HG02970 (cell line): ENCODE measurements at regions not wholly inside any gene's neighbourhood (a gene's known extent, or its start where the extent isn't known, plus 50 kb on each side); places are given as distances from the start of the nearest gene placed in this dataset.
"Not testable (repeated sequence)": the region's sequence is repeated elsewhere in the genome, so short reads cannot be mapped to it uniquely, and the experiment has no call there.

Experiments
- ATAC-seq: cut with Tn5 transposase; IDR thresholded peaks from one replicate; pipeline ENCODE4 v1.9.1; 2021; ENCODE audit warnings: mild to moderate bottlenecking, moderate library complexity, moderate number of reproducible peaks; ENCODE audit not compliant: unreplicated experiment, low FRiP score

- ATAC-seq, result no peak
These were observed 317.3 kb downstream of the TAF11L14 start for GRCh38 chr5:17951392-17952169.

DNA sequence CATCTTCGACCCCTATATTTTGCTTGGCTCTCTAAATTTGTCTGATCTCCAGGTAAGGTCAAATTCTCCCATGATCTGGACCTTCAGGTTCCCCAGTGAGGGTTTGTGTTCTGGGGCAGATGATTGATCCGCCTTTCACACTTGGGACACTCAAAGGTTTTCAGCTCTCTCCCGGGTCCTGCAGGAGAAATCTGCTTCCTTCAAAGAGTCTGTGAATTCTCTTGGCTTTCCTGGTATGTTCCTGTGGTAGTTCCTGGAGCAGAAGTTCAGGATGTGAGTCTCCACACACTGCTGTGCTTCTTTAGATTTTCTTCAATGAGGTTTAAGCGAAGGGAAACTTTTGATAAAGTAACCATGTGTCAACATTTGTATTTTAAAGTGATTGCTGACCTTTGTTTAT lies 318.0 kb downstream of the TAF11L14 start:
- ATAC-seq, result no peak

DNA sequence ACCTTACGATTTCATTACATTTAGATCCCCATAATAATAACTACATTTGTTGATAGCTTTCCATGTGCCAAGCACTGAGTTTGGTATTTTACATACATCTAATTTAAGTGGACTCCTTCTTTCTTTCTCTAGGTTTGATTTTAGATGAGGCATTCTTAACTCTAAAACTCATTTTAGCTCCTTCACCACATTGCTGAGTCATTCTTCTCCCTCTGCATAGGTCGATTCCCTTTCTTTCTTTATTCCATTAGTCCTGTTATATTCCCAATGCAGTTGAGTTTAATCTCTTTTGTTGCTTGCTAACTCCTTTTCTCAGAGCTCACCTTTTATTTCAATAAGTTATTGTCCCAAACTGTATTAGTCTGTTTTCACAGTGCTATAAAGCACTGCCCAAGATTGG lies 329.8 kb downstream of the TAF11L14 start:
- no peak for ATAC-seq

DNA sequence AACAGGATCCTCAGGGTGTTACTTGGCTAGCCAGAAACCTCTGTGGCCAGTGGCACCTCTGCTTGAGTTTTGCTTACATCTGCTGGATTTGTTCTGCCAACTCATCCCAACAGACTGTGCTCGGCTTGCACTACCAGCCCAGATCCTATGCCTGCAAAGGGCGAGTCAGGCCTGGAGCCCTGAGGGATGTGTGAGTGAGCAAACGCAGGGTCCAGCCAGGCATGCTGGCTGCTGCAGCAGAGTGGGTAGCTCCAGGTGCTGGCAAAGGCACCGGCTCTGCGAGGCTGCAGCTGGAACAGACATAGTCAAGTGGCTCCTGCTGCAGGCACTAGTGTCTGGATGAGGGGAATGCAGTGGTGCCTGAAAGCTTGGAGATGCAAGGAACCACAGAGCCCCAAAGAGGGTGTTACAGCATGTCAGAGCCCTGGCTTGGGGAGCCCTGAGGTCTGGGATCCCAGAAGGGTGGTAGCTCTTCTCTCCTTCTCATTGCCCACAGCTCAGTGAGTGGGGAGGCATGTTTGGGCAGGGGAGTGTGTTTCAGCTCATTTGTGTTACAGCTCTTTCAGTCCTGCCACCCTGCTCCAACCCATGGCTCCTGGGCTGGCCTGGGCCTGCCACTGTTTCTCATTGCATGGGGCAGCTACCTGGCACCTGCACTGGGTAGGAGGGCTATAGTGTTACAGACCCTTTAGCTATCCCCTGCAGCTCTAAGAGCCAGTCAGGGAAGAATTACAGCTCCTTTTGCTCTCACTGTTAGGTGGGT lies 332.6 kb downstream of the TAF11L14 start:
- ATAC-seq, result no peak

GRCh38 chr5:17976404-17976803 lies 342.1 kb downstream of the TAF11L14 start:
- ATAC-seq, result no peak

DNA sequence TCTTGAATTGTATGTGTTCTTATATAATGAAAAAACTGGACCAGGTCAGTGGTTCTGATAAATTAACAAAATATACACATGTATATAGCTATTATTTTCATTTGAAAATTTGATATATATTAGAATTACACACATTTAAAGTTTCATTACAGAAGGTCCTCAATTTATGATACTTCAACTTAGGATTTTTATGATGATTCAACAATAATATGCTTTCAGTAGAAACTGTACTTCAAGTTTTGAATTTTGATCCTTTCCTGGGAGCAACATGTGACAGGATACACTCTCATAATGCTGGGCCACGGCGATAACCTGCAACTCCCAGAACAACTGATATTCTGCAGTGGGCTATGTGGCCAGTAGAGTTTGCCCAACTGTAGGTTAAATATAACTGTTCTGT lies 344.7 kb downstream of the TAF11L14 start:
- no peak for ATAC-seq

GRCh38 chr5:17982626-17983025 lies 348.4 kb downstream of the TAF11L14 start:
- ATAC-seq, result not testable (repeated sequence)

DNA sequence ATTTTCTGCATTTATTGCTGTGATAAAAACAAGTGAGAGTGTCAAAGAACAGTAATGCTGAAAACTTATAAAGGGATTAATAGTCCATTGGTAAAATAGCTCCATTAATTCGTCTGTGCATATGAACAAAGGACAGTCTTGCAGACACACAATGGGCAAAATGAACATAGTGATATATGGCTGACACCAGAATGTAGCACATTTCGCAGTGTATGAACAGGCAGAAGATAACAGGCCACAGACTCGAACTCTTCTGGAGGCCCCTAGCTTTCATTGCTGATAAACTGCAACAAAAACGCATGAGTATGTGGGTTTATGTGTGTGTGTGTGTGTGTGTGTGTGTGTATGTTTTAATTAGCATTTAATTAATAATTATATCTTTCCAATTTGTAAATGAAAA lies 354.8 kb downstream of the TAF11L14 start:
- ATAC-seq, result no peak

- no peak for ATAC-seq
These were observed 355.6 kb downstream of the TAF11L14 start for GRCh38 chr5:17989567-17990563.

DNA sequence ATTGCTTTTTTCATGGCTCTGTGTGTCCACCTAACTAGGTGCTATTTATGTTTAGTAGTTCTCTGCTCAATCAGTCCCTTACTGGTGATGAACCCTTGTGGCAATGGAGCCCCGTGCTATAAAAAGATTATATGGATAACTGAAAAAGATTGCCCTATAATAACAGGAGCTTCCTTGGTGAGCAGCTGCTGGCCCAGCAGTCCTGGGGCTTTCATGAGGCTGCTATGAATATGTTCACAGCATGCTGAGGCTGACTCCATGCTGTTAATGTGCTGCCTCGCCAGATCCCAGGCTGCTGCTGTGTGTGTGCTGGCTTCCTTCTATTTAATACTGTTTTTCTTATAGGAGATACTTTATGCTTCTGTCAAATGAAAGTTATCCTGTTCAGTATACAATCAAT lies 357.5 kb downstream of the TAF11L14 start:
- ATAC-seq, result no peak

GRCh38 chr5:17992291-17992690 lies 358.0 kb downstream of the TAF11L14 start:
- no peak for ATAC-seq

- ATAC-seq, result no peak
These were observed 361.7 kb downstream of the TAF11L14 start for GRCh38 chr5:17995997-17996396.

- ATAC-seq, result no peak
These were observed 365.6 kb downstream of the TAF11L14 start for GRCh38 chr5:17999858-18000257.

DNA sequence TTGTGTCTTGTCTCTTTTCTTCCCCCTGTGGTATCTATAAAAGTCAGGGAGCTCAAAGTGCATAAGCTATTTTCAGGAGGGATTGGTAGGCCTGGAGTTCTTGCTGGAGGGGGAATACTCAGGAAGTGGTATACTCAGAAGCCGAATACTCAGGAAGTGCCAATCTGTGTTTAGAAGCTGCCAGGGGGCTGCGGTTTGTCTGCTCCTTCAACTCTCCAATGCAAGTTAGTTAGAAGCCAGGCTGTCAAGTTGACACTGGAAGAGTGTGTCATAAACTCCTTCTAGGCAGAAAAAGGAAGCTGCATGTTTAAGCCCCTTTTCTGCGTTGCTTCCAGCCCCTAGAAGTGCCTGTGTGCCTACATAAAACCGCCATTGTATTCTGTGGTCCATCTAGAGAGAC lies 366.5 kb downstream of the TAF11L14 start:
- ATAC-seq, result no peak

DNA sequence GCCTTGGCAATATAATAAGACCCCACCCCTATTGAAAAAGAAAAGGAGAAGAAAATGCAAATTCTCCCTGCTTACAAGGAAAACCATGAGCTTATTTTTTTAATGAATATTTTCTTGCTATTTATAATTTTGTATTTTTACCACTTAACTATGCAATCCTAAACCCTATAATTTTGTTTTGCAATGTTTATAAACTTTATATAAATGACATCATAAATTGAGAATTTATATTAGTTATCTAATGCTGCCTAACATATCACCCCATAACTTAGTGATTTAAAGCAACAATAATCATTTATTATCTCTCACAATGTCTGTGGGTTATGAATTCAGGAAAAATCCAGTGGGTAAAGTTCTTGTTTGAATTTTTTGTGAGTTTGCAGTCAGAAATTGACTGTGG lies 369.1 kb downstream of the TAF11L14 start:
- ATAC-seq, result no peak

- no peak for ATAC-seq
These were observed 369.5 kb downstream of the TAF11L14 start for GRCh38 chr5:18003784-18004183.

DNA sequence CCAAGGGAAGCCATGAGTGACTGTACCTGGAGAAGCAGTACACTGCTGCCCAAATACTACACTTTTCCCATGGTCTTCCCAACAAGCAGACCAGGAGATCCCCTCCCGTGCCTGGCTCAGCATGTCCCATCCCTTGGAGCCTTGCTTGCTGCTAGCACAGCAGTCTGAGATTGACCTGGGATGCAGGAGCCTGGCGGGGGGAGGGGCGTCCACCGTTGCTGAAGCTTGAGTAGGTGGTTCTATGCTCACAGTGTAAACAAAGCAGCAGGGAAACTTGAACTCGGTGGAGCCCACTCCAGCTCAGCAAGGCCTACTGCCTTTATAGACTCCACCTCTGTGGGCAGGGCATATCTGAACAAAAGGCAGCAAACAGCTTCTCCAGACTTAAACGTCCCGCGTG lies 372.0 kb downstream of the TAF11L14 start:
- ATAC-seq, result not testable (repeated sequence)

- no peak for ATAC-seq
These were observed 374.7 kb downstream of the TAF11L14 start for GRCh38 chr5:18008940-18009339.

GRCh38 chr5:18010053-18010452 lies 375.8 kb downstream of the TAF11L14 start:
- no peak for ATAC-seq

GRCh38 chr5:18018472-18018871 lies 384.2 kb downstream of the TAF11L14 start:
- ATAC-seq, result no peak

GRCh38 chr5:18023275-18023674 lies 389.0 kb downstream of the TAF11L14 start:
- no peak for ATAC-seq
